ENCODE measurements at regions not wholly inside any gene's neighbourhood (a gene's known extent, or its start where the extent isn't known, plus 50 kb on each side); places are given as distances from the start of the nearest gene placed in this dataset.

- DNase-seq (ENCODE audit: low read depth, low spot score) (no peak), FAIRE-seq (no peak), ATAC-seq (no peak)
- H4K20me1 ChIP-seq (ENCODE audit: control insufficient read depth, insufficient read depth) = no peaks in the 10 kb centered on the region
- RAD21 ChIA-PET (ENCODE audit: unreplicated experiment) = no interaction called here
- in situ Hi-C loops (cut with MboI) = no loop called here
- H2AFZ ChIP-seq (ENCODE audit: control insufficient read depth, low read depth, low read length) = no peak overlapping the region
- no peaks in the 10 kb centered on the region for H3K79me2 ChIP-seq (ENCODE audit: control insufficient read depth, insufficient read depth, low read length)
- no peak overlapping the region for H3K9ac ChIP-seq (ENCODE audit: control insufficient read depth, insufficient read depth, low read length)
- intact Hi-C loops (cut with micrococcal nuclease; ENCODE audit: unreplicated experiment) = no loop called here
- POLR2A ChIA-PET = no interaction called here
- no peaks in the 10 kb centered on the region for H3K9me3 ChIP-seq (replicated peaks; ENCODE audit: control insufficient read depth, insufficient read depth, low read length)
- H3K27me3 ChIP-seq (replicated peaks in 1 of 2; ENCODE audit: control insufficient read depth in 2 of 2, insufficient read depth in 2 of 2, low read length in 1 of 2) = no peaks in the 10 kb centered on the region
- BruUV-seq (replicated peaks) = no TSS peak
- no peaks in the 10 kb centered on the region for H3K4me1 ChIP-seq (ENCODE audit: control insufficient read depth, insufficient read depth, low read length)
- H3K4me2 ChIP-seq (ENCODE audit: control insufficient read depth, insufficient read depth) = no peak overlapping the region
- SMC1A ChIA-PET (ENCODE audit: uncharacterized antibody, unreplicated experiment) = no interaction called here
- CTCF ChIA-PET = interaction anchor here (0.6 kb wide), 1 partner anchor 891 kb away, joined by 3 read pairs; no protein-coding TSS in a partner anchor
- no peak overlapping the region for H3K4me3 ChIP-seq
- 34% methylated on average over 11 of the region's 11 CpGs for WGBS (ENCODE audit: insufficient coverage, insufficient replicate concordance, low lambda C conversion rate, missing lambda C conversion rate)
- no peaks in the 10 kb centered on the region for H3K36me3 ChIP-seq (ENCODE audit: control insufficient read depth in 2 of 2, insufficient read depth in 2 of 2, low read length in 1 of 2)
- H3K27ac ChIP-seq (ENCODE audit: control insufficient read depth, insufficient read depth) = no peak overlapping the region
- no peak for TF ChIP-seq MTA2 (IDR thresholded peaks at IDR 0.05; ENCODE audit: low read depth)
- TF ChIP-seq NR2C1 (IDR thresholded peaks at IDR 0.05) = no peak
- no peak for TF ChIP-seq GABPA (IDR thresholded peaks at IDR 0.05; ENCODE audit: low read depth)
- no peak for TF ChIP-seq TCF12 (IDR thresholded peaks at IDR 0.05; ENCODE audit: low read depth, low read length)
- no peak for TF ChIP-seq BACH1 (IDR thresholded peaks at IDR 0.05; ENCODE audit: borderline replicate concordance)
- no peak for TF ChIP-seq WRNIP1 (IDR thresholded peaks at IDR 0.05; ENCODE audit: borderline replicate concordance, low read depth, low read length)
These were observed 199.9 kb downstream of the LACC1 start for GRCh38 chr13:44079413-44080205.

- no peaks in the 10 kb centered on the region for H3K27me3 ChIP-seq (replicated peaks in 1 of 2; ENCODE audit: control insufficient read depth in 2 of 2, insufficient read depth in 2 of 2, low read length in 1 of 2)
- no peak overlapping the region for H2AFZ ChIP-seq (ENCODE audit: control insufficient read depth, low read depth, low read length)
- no peak overlapping the region for H3K4me3 ChIP-seq
- FAIRE-seq (no peak), ATAC-seq (no peak), DNase-seq (ENCODE audit: low read depth, low spot score) (no peak)
- POLR2A ChIA-PET = no interaction called here
- no peaks in the 10 kb centered on the region for H4K20me1 ChIP-seq (ENCODE audit: control insufficient read depth, insufficient read depth)
- no peaks in the 10 kb centered on the region for H3K79me2 ChIP-seq (ENCODE audit: control insufficient read depth, insufficient read depth, low read length)
- no peak overlapping the region for H3K9ac ChIP-seq (ENCODE audit: control insufficient read depth, insufficient read depth, low read length)
- in situ Hi-C loops (cut with MboI) = no loop called here
- H3K9me3 ChIP-seq (replicated peaks; ENCODE audit: control insufficient read depth, insufficient read depth, low read length) = no peaks in the 10 kb centered on the region
- CTCF ChIA-PET = no interaction called here
- WGBS (ENCODE audit: insufficient coverage, insufficient replicate concordance, low lambda C conversion rate, missing lambda C conversion rate) = 50% methylated on average over 2 of the region's 3 CpGs
- BruUV-seq (replicated peaks) = no TSS peak
- no peaks in the 10 kb centered on the region for H3K36me3 ChIP-seq (ENCODE audit: control insufficient read depth in 2 of 2, insufficient read depth in 2 of 2, low read length in 1 of 2)
- SMC1A ChIA-PET (ENCODE audit: uncharacterized antibody, unreplicated experiment) = no interaction called here
- H3K4me1 ChIP-seq (ENCODE audit: control insufficient read depth, insufficient read depth, low read length) = peaks cover 3% of the 10 kb centered on the region; the same call in 1 of the 2 replicates
- no peak overlapping the region for H3K27ac ChIP-seq (ENCODE audit: control insufficient read depth, insufficient read depth)
- RAD21 ChIA-PET (ENCODE audit: unreplicated experiment) = no interaction called here
- intact Hi-C loops (cut with micrococcal nuclease; ENCODE audit: unreplicated experiment) = no loop called here
- H3K4me2 ChIP-seq (ENCODE audit: control insufficient read depth, insufficient read depth) = no peak overlapping the region
- TF ChIP-seq KAT2A (conservative IDR thresholded peaks at IDR 0.05; ENCODE audit: control insufficient read depth, low read depth, low read length) = no peak
- TF ChIP-seq MEF2B (IDR thresholded peaks at IDR 0.05; ENCODE audit: partially characterized antibody, poor library complexity, severe bottlenecking) = no peak
- TF ChIP-seq POLR2AphosphoS5 (IDR thresholded peaks at IDR 0.05; ENCODE audit: low read length) = no peak
- no peak for TF ChIP-seq CBX3 (IDR thresholded peaks at IDR 0.05; ENCODE audit: borderline replicate concordance, low read depth)
- TF ChIP-seq HDAC6 (IDR thresholded peaks at IDR 0.05; ENCODE audit: unreplicated experiment) = no peak
- TF ChIP-seq MTA3 (IDR thresholded peaks at IDR 0.05; ENCODE audit: borderline replicate concordance, low read length) = no peak
- TF ChIP-seq BCLAF1 (IDR thresholded peaks at IDR 0.05) = no peak
- no peak for TF ChIP-seq BHLHE40 (IDR thresholded peaks at IDR 0.05; ENCODE audit: borderline replicate concordance in 1 of 2, low read depth in 2 of 2, low read length in 1 of 2)
- TF ChIP-seq NRF1 (conservative IDR thresholded peaks at IDR 0.05; ENCODE audit: low read depth, low read length) = no peak
- no peak for TF ChIP-seq MXI1 (IDR thresholded peaks at IDR 0.05; ENCODE audit: low read depth, low read length)
These were observed 204.4 kb downstream of the LACC1 start for GRCh38 chr13:44084146-44084545.

Measured in GM12878 (cell line).